ENCODE measurements at regions not wholly inside any gene's neighbourhood (a gene's known extent, or its start where the extent isn't known, plus 50 kb on each side); places are given as distances from the start of the nearest gene placed in this dataset.

GRCh38 chr19:34313188-34313587 lies 51.8 kb upstream of the GPI start:
- no peak for DNase-seq (ENCODE audit: low spot score)
- Mint-ChIP-seq H3K27me3 (ENCODE audit: insufficient read depth, low read depth, poor library complexity) (no peaks in the 10 kb centered on the region), H3K27ac (no peak overlapping the region), H3K4me1 (peaks cover 15% of the 10 kb centered on the region; the same call in 2 of the 3 replicates), H3K36me3 (ENCODE audit: low read depth) (no peaks in the 10 kb centered on the region), H3K9me3 (no peaks in the 10 kb centered on the region), H3K4me3 (no peak overlapping the region)
- no peak overlapping the region for H3K4me2 ChIP-seq
- H2AFZ ChIP-seq, result no peak overlapping the region
- no peaks in the 10 kb centered on the region; the same call in 1 of the 2 replicates for H4K20me1 ChIP-seq (replicated peaks; ENCODE audit: insufficient read depth)
- no peaks in the 10 kb centered on the region for H3K27me3 ChIP-seq (ENCODE audit: insufficient read depth)
- no peaks in the 10 kb centered on the region for H3K4me1 ChIP-seq (ENCODE audit: insufficient read depth)
- 0 out of 2 replicates have a peak, but pooled peaks cover 2% of the 10 kb centered on the region for H3F3A ChIP-seq (replicated peaks; ENCODE audit: low read depth)
- no peak overlapping the region for H3K4me3 ChIP-seq
- H3K9me2 ChIP-seq (ENCODE audit: insufficient read depth), result no peaks in the 10 kb centered on the region
- no peak for TF ChIP-seq EZH2phosphoT487 (IDR thresholded peaks at IDR 0.05; ENCODE audit: unreplicated experiment)
- TF ChIP-seq ETS1 (IDR thresholded peaks at IDR 0.05), result no peak
- no peak for TF ChIP-seq ZNF114 (CRISPR knock-in tag; IDR thresholded peaks at IDR 0.05)
- TF ChIP-seq REST (IDR thresholded peaks at IDR 0.05; ENCODE audit: unreplicated experiment), result no peak
- TF ChIP-seq ZNF331 (CRISPR knock-in tag; IDR thresholded peaks at IDR 0.05; ENCODE audit: low read depth), result no peak
- no peak overlapping the region for H3K27ac ChIP-seq (ENCODE audit: low read depth)
- no peaks in the 10 kb centered on the region for H3K36me3 ChIP-seq (ENCODE audit: insufficient read depth)
- no peaks in the 10 kb centered on the region for H3K79me2 ChIP-seq (replicated peaks; ENCODE audit: insufficient read depth)
- no peak for ATAC-seq

- DNase-seq (ENCODE audit: low spot score), result no peak
- H3K27ac Mint-ChIP-seq, result no peak overlapping the region
- H3K79me2 ChIP-seq (replicated peaks; ENCODE audit: insufficient read depth), result no peaks in the 10 kb centered on the region
- H3K36me3 ChIP-seq (ENCODE audit: insufficient read depth), result no peaks in the 10 kb centered on the region
- 0 out of 2 replicates have a peak, but pooled peaks cover 6% of the 10 kb centered on the region for H3F3A ChIP-seq (replicated peaks; ENCODE audit: low read depth)
- no peaks in the 10 kb centered on the region for H3K9me3 Mint-ChIP-seq
- H3K4me2 ChIP-seq, result no peak overlapping the region
- H3K4me3 Mint-ChIP-seq, result no peak overlapping the region
- H3K4me1 Mint-ChIP-seq, result peaks cover 13% of the 10 kb centered on the region; the same call in 2 of the 3 replicates
- no peaks in the 10 kb centered on the region for H3K27me3 ChIP-seq (ENCODE audit: insufficient read depth)
- H3K27me3 Mint-ChIP-seq (ENCODE audit: insufficient read depth, low read depth, poor library complexity), result no peaks in the 10 kb centered on the region
- H3K9me2 ChIP-seq (ENCODE audit: insufficient read depth), result no peaks in the 10 kb centered on the region
- H4K20me1 ChIP-seq (replicated peaks; ENCODE audit: insufficient read depth), result no peaks in the 10 kb centered on the region; the same call in 1 of the 2 replicates
- no peaks in the 10 kb centered on the region for H3K4me1 ChIP-seq (ENCODE audit: insufficient read depth)
- H2AFZ ChIP-seq, result no peak overlapping the region
- no peaks in the 10 kb centered on the region for H3K36me3 Mint-ChIP-seq (ENCODE audit: low read depth)
- no peak overlapping the region for H3K4me3 ChIP-seq
- ATAC-seq, result no peak
- H3K27ac ChIP-seq (ENCODE audit: low read depth), result no peak overlapping the region
- TF ChIP-seq ZNF462 (CRISPR knock-in tag; IDR thresholded peaks at IDR 0.05), result no peak
- TF ChIP-seq ZNF114 (CRISPR knock-in tag; IDR thresholded peaks at IDR 0.05), result no peak
- no peak for TF ChIP-seq POLR2AphosphoS5 (IDR thresholded peaks at IDR 0.05; ENCODE audit: low read depth)
- TF ChIP-seq NANOG (IDR thresholded peaks at IDR 0.05; ENCODE audit: borderline replicate concordance), result no peak
These were observed 50.3 kb upstream of the GPI start for GRCh38 chr19:34314437-34315313.

Data from GM23338 (cell line).